WERI-Rb-1 (cell line): ENCODE measurements at regions not wholly inside any gene's neighbourhood (a gene's known extent, or its start where the extent isn't known, plus 50 kb on each side); places are given as distances from the start of the nearest gene placed in this dataset.

Experiments
- DNase-seq: peaks from one replicate; pipeline ENCODE4 v3.0.0-alpha.2; 2020
- H3K27ac ChIP-seq: fragments of 250-450 bp; sonication (Bioruptor Pico); 2 replicates; pipeline ENCODE4 v1.5.1; 2020; ENCODE audit warnings: mild to moderate bottlenecking, moderate library complexity
- H3K27me3 ChIP-seq: fragments of 250-450 bp; sonication (Bioruptor Pico); 2 replicates; pipeline ENCODE4 v1.5.1; 2021; ENCODE audit warnings: mild to moderate bottlenecking, low read depth, moderate library complexity; ENCODE audit not compliant: insufficient read depth, severe bottlenecking
- H3K36me3 ChIP-seq: fragments of 250-450 bp; sonication (Bioruptor Pico); 2 replicates; pipeline ENCODE4 v1.5.1; 2020; ENCODE audit warnings: mild to moderate bottlenecking, moderate library complexity
- H3K4me3 ChIP-seq: 2 replicates; pipeline ENCODE4 v1.5.1; 2011; ENCODE audit warnings: low read depth, mild to moderate bottlenecking, control low read depth, low read length
- H3K9me3 ChIP-seq: fragments of 250-450 bp; sonication (Bioruptor Pico); 2 replicates; pipeline ENCODE4 v1.5.1; 2021; ENCODE audit warnings: mild to moderate bottlenecking, moderate library complexity; ENCODE audit not compliant: severe bottlenecking
- TF ChIP-seq, protein P1 (sequence below): IDR thresholded peaks from 2 replicates; pipeline ENCODE4 v1.5.1; 2011; ENCODE audit warnings: low read depth, mild to moderate bottlenecking, control low read depth, inconsistent platforms, low read length

GRCh38 chr9:776086-776485 lies 65.4 kb upstream of the DMRT1 start:
- H3K27me3 ChIP-seq: no peaks in the 10 kb centered on the region
- TF ChIP-seq, protein P1, sequence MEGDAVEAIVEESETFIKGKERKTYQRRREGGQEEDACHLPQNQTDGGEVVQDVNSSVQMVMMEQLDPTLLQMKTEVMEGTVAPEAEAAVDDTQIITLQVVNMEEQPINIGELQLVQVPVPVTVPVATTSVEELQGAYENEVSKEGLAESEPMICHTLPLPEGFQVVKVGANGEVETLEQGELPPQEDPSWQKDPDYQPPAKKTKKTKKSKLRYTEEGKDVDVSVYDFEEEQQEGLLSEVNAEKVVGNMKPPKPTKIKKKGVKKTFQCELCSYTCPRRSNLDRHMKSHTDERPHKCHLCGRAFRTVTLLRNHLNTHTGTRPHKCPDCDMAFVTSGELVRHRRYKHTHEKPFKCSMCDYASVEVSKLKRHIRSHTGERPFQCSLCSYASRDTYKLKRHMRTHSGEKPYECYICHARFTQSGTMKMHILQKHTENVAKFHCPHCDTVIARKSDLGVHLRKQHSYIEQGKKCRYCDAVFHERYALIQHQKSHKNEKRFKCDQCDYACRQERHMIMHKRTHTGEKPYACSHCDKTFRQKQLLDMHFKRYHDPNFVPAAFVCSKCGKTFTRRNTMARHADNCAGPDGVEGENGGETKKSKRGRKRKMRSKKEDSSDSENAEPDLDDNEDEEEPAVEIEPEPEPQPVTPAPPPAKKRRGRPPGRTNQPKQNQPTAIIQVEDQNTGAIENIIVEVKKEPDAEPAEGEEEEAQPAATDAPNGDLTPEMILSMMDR: no peak
- DNase-seq: no peak
- H3K9me3 ChIP-seq: peaks cover 2% of the 10 kb centered on the region
- no peak overlapping the region for H3K27ac ChIP-seq
- no peak overlapping the region for H3K4me3 ChIP-seq
- H3K36me3 ChIP-seq: no peaks in the 10 kb centered on the region

GRCh38 chr9:777978-778377 lies 63.5 kb upstream of the DMRT1 start:
- no peaks in the 10 kb centered on the region for H3K27me3 ChIP-seq
- H3K36me3 ChIP-seq: no peaks in the 10 kb centered on the region
- H3K27ac ChIP-seq: no peak overlapping the region
- no peaks in the 10 kb centered on the region for H3K9me3 ChIP-seq
- H3K4me3 ChIP-seq: no peak overlapping the region
- no peak for DNase-seq
- TF ChIP-seq, protein P1: no peak

DNA sequence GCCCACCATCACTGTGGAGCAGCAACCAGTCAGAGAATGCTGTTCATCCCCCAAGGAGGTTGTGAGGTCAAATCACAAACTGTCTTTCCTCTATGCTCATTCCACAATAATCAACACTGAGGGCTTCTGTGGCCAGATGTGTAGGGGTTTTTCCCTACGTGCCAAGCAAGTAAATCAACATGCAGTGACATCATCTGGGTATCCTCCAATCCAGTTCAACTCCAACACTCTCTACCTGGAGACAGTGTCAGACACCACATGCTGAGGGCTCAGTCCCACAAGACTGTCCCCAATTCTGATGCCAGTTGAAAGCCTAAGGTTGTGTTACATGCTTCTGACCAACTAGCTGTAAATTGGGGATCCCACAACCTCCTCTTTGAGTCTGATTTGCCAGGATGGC lies 57.3 kb upstream of the DMRT1 start:
- TF ChIP-seq, protein P1: no peak
- H3K4me3 ChIP-seq: no peak overlapping the region
- no peak overlapping the region for H3K27ac ChIP-seq
- DNase-seq: no peak
- H3K9me3 ChIP-seq: no peaks in the 10 kb centered on the region
- no peaks in the 10 kb centered on the region for H3K36me3 ChIP-seq
- H3K27me3 ChIP-seq: no peaks in the 10 kb centered on the region

DNA sequence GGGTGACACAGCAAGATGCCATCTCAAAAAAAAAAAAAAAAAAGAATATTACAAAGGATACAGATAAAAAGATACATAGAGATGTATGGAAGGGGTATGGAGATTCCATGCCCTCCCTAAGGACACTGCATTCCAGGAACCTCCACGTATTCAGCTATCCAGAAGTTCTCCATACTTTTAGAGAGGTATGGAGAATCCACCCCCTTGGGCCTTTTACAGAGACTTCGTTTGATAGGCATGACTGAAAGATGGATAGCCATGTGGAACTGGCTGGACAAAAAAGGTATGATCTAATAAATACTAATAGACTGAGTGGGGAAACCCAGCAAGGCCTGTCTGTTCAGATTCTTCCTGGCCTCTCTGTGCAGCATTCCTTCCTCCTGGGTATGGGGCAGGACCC lies 56.6 kb upstream of the DMRT1 start:
- no peak for DNase-seq

DNA sequence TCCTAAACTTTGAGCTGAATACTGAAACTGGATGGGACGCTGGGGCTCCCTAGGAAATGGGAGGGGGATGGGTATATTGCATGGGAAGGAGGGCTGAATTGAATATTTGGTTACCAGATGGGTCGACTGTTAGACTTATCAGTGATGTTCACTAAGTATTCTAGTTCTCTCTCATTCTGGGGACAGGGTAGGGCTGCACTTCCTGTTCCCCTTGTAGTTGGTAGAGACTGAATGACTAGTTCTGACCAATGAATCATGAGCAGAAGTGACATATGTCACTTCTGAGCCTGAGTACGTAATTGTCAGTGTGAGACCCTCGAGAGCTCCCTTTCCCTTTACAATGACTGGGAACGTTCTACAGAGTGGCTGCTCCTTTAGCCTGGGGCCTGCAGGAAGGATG lies 55.5 kb upstream of the DMRT1 start:
- DNase-seq: no peak
- Histone ChIP-seq H3K9me3 (no peaks in the 10 kb centered on the region), H3K27ac (no peak overlapping the region), H3K27me3 (no peaks in the 10 kb centered on the region), H3K36me3 (no peaks in the 10 kb centered on the region), H3K4me3 (no peak overlapping the region)
- TF ChIP-seq, protein P1: no peak

More for the DNA sequence above, 56.6 kb upstream of the DMRT1 start:
- Histone ChIP-seq H3K4me3 (no peak overlapping the region), H3K9me3 (no peaks in the 10 kb centered on the region), H3K36me3 (no peaks in the 10 kb centered on the region), H3K27ac (no peak overlapping the region), H3K27me3 (no peaks in the 10 kb centered on the region)
- TF ChIP-seq, protein P1: no peak

GRCh38 chr9:786405-786804 lies 55.1 kb upstream of the DMRT1 start:
- H3K27ac ChIP-seq: no peak overlapping the region
- no peak for DNase-seq
- no peaks in the 10 kb centered on the region for H3K9me3 ChIP-seq
- H3K4me3 ChIP-seq: no peak overlapping the region
- H3K27me3 ChIP-seq: no peaks in the 10 kb centered on the region
- no peaks in the 10 kb centered on the region for H3K36me3 ChIP-seq
- TF ChIP-seq, protein P1: no peak
